ENCODE measurements at regions not wholly inside any gene's neighbourhood (a gene's known extent, or its start where the extent isn't known, plus 50 kb on each side); places are given as distances from the start of the nearest gene placed in this dataset.

GRCh38 chr5:166992874-166993722, 1298.3 kb upstream of the WWC1 start:
- no peak for DNase-seq (ENCODE audit: extremely low read depth in 1 of 2, low read depth in 1 of 2)

GRCh38 chr5:166994226-166994625, 1297.2 kb upstream of the WWC1 start:
- DNase-seq (ENCODE audit: extremely low read depth in 1 of 2, low read depth in 1 of 2): no peak

GRCh38 chr5:167001246-167001645, 1290.2 kb upstream of the WWC1 start:
- no peak for DNase-seq (ENCODE audit: extremely low read depth in 1 of 2, low read depth in 1 of 2)

- DNase-seq (ENCODE audit: extremely low read depth in 1 of 2, low read depth in 1 of 2): no peak
Measured at GRCh38 chr5:167008705-167009104, 1282.7 kb upstream of the WWC1 start.

- DNase-seq (ENCODE audit: extremely low read depth in 1 of 2, low read depth in 1 of 2): no peak
Measured at GRCh38 chr5:167011196-167011595, 1280.2 kb upstream of the WWC1 start.

- DNase-seq (ENCODE audit: extremely low read depth in 1 of 2, low read depth in 1 of 2): no peak
Measured at GRCh38 chr5:167012123-167013034, 1279.1 kb upstream of the WWC1 start.

GRCh38 chr5:167014401-167015056, 1276.9 kb upstream of the WWC1 start:
- no peak for DNase-seq (ENCODE audit: extremely low read depth in 1 of 2, low read depth in 1 of 2)

GRCh38 chr5:167020418-167020817, 1271.0 kb upstream of the WWC1 start:
- no peak for DNase-seq (ENCODE audit: extremely low read depth in 1 of 2, low read depth in 1 of 2)

- DNase-seq (ENCODE audit: extremely low read depth in 1 of 2, low read depth in 1 of 2): no peak
Measured at GRCh38 chr5:167029488-167029887, 1262.0 kb upstream of the WWC1 start.

GRCh38 chr5:167030500-167031120, 1260.8 kb upstream of the WWC1 start:
- DNase-seq (ENCODE audit: extremely low read depth in 1 of 2, low read depth in 1 of 2): no peak

GRCh38 chr5:167036585-167036984, 1254.9 kb upstream of the WWC1 start:
- DNase-seq (ENCODE audit: extremely low read depth in 1 of 2, low read depth in 1 of 2): no peak

GRCh38 chr5:167049043-167049663, 1242.3 kb upstream of the WWC1 start:
- no peak for DNase-seq (ENCODE audit: extremely low read depth in 1 of 2, low read depth in 1 of 2)

GRCh38 chr5:167049771-167050567, 1241.5 kb upstream of the WWC1 start:
- DNase-seq (ENCODE audit: extremely low read depth in 1 of 2, low read depth in 1 of 2): no peak

GRCh38 chr5:167050568-167051401, 1240.7 kb upstream of the WWC1 start:
- DNase-seq (ENCODE audit: extremely low read depth in 1 of 2, low read depth in 1 of 2): no peak

GRCh38 chr5:167051402-167051768, 1240.1 kb upstream of the WWC1 start:
- no peak for DNase-seq (ENCODE audit: extremely low read depth in 1 of 2, low read depth in 1 of 2)

- no peak for DNase-seq (ENCODE audit: extremely low read depth in 1 of 2, low read depth in 1 of 2)
Measured at GRCh38 chr5:167052791-167053190, 1238.7 kb upstream of the WWC1 start.

GRCh38 chr5:167057665-167058064, 1233.8 kb upstream of the WWC1 start:
- DNase-seq (ENCODE audit: extremely low read depth in 1 of 2, low read depth in 1 of 2): no peak

GRCh38 chr5:167061695-167062094, 1229.8 kb upstream of the WWC1 start:
- no peak for DNase-seq (ENCODE audit: extremely low read depth in 1 of 2, low read depth in 1 of 2)

GRCh38 chr5:167063116-167063515, 1228.3 kb upstream of the WWC1 start:
- DNase-seq (ENCODE audit: extremely low read depth in 1 of 2, low read depth in 1 of 2): no peak
